Heart left ventricle (tissue), 16 donors: ENCODE measurements at regions not wholly inside any gene's neighbourhood (a gene's known extent, or its start where the extent isn't known, plus 50 kb on each side); places are given as distances from the start of the nearest gene placed in this dataset.

Source experiments
- ATAC-seq, 4 donors: fragments of 200-7000 bp; cut with Tn5 transposase; one replicate each; pipeline ENCODE4 v1.9.1; 2020 to 2022; ENCODE audit warnings: moderate library complexity in 4 of 4, mild to moderate bottlenecking in 3 of 4, moderate number of reproducible peaks in 1 of 4
- DNase-seq, 5 donors: peaks; one replicate each; pipeline ENCODE4 v3.0.0-alpha.2; 2020
- H3K27ac ChIP-seq, 12 donors: fragments of 200-600 bp; sonication (generic) in 4 of 12; one replicate each; pipeline versions ENCODE4 v1.5.0 to v1.8.0; 2016 to 2022; ENCODE audit warnings: mild to moderate bottlenecking in 2 of 12
- H3K27me3 ChIP-seq, 9 donors: fragments of 200-600 bp; sonication (generic) in 2 of 9; one replicate each; pipeline versions ENCODE4 v1.5.1 to v1.8.0; 2016 to 2022; ENCODE audit warnings: mild to moderate bottlenecking in 3 of 9
- H3K36me3 ChIP-seq, 9 donors: fragments of 200-600 bp; sonication (generic) in 2 of 9; one replicate each; pipeline versions ENCODE4 v1.5.0 to v1.8.0; 2018 to 2022; ENCODE audit warnings: mild to moderate bottlenecking in 2 of 9
- H3K4me1 ChIP-seq, 12 donors: fragments of 200-600 bp; sonication (generic) in 4 of 12; one replicate each; pipeline versions ENCODE4 v1.5.0 to v1.8.0; 2016 to 2022; ENCODE audit warnings: mild to moderate bottlenecking in 3 of 12
- H3K4me3 ChIP-seq, 12 donors: fragments of 200-600 bp; sonication (generic) in 4 of 12; one replicate each; pipeline versions ENCODE4 v1.5.0 to v1.8.0; 2017 to 2022; ENCODE audit warnings: mild to moderate bottlenecking in 9 of 12, moderate library complexity in 4 of 12
- H3K9me3 ChIP-seq, 12 donors: fragments of 200-600 bp; sonication (generic) in 4 of 12; one replicate each; pipeline versions ENCODE4 v1.5.0 to v1.8.0; 2016 to 2022; ENCODE audit warnings: mild to moderate bottlenecking in 1 of 12
- POLR2A ChIP-seq, 2 donors: fragments of 450-650 bp; IDR thresholded peaks; one replicate each; pipeline ENCODE4 v1.6.1; 2017; ENCODE audit warnings: antibody characterized with exemption in 2 of 2, mild to moderate bottlenecking in 2 of 2, moderate library complexity in 2 of 2
- WGBS, 4 donors: extraction: QIAGEN DNeasy Blood & Tissue Kit in 2 of 4; methylation state at CpG; one replicate each; pipeline versions ENCODE4 v1.1.5 to v1.1.7; 2013 to 2018; 5-methylcytosine and 5-hydroxymethylcytosine counted together
- intact Hi-C, 10 donors: fragments of 100-400 bp; cut with DNase I; formaldehyde crosslinking; loops; one replicate each; pipeline versions ENCODE4 v1.11.1 to v1.14.2; 2022
- TF ChIP-seq, protein P1 (sequence below), 12 donors: fragments of 200-600 bp; sonication (generic) in 4 of 12; IDR thresholded peaks; one replicate each; pipeline versions ENCODE4 v1.5.0 to v1.8.0; 2018 to 2022; ENCODE audit warnings: antibody characterized with exemption in 12 of 12, mild to moderate bottlenecking in 5 of 12
- donor health status: ischemic (EF 13 %, LVEDD 7.1; RV severe dilation, severe dysfunction).
- donor health status: healthy with polysubstance abuse.
- donor health status: DM: no; HTN: yes; CAD: no.
- donor health status: DM: no; HTN: no; CAD: no.
- donor health status: ischemic (EF 25% LVEDD 6.9; RV normal size, moderate dysfunction).
- donor health status: ischemic (EF 25% LVEDD 5.7; RV mildly dilated, moderate dysfunction).
- donor health status: healthy.
- donor health status: DM: yes; HTN: yes; CAD: no.
- donor health status: ischemic (EF 35%, LVEDD 5.7; RV mildly dilated, moderate dysfunction).
- donor health status: nonischemic (EF 11% LVEDD 7.7; RV severe dilation, severe dysfunction).
- donor health status: DM: yes; HTN: yes; CAD: no.
- donor health status: PGD.
- donor health status: ischemic (EF 29% LVEDD 5.4; RV normal size, mild dysfunction).
- donor health status: nonischemic (EF 23%, LVEDD 6.1; RV moderate dilation, normal function).

- H3K4me1 ChIP-seq = no peaks in the 10 kb centered on the region
- 85 to 90% (median 89%) methylated on average over 2 of the region's 2 CpGs for WGBS, 4 donors
- H3K4me3 ChIP-seq = no peak overlapping the region
- no peaks in the 10 kb centered on the region for H3K36me3 ChIP-seq
- no peak for DNase-seq
- no peak overlapping the region for H3K27ac ChIP-seq
- ATAC-seq = no peak
- intact Hi-C loops = no loop called here
- H3K27me3 ChIP-seq = no peaks in the 10 kb centered on the region
- TF ChIP-seq, protein P1, sequence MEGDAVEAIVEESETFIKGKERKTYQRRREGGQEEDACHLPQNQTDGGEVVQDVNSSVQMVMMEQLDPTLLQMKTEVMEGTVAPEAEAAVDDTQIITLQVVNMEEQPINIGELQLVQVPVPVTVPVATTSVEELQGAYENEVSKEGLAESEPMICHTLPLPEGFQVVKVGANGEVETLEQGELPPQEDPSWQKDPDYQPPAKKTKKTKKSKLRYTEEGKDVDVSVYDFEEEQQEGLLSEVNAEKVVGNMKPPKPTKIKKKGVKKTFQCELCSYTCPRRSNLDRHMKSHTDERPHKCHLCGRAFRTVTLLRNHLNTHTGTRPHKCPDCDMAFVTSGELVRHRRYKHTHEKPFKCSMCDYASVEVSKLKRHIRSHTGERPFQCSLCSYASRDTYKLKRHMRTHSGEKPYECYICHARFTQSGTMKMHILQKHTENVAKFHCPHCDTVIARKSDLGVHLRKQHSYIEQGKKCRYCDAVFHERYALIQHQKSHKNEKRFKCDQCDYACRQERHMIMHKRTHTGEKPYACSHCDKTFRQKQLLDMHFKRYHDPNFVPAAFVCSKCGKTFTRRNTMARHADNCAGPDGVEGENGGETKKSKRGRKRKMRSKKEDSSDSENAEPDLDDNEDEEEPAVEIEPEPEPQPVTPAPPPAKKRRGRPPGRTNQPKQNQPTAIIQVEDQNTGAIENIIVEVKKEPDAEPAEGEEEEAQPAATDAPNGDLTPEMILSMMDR (IDR thresholded peaks at IDR 0.05) = no peak
- TF ChIP-seq POLR2A (IDR thresholded peaks at IDR 0.05) = no peak
- peaks cover 0 to 17% (median 9%) of the 10 kb centered on the region in 12 donors for H3K9me3 ChIP-seq
Measured at GRCh38 chr14:49449749-49450148, 136.4 kb downstream of the RPS29 start.

GRCh38 chr14:49447540-49448107 lies 138.6 kb downstream of the RPS29 start:
- Histone ChIP-seq H3K27me3 (no peaks in the 10 kb centered on the region), H3K4me3 (no peak overlapping the region), H3K9me3 (peaks cover 0 to 17% (median 9%) of the 10 kb centered on the region in 12 donors), H3K36me3 (no peaks in the 10 kb centered on the region), H3K4me1 (no peaks in the 10 kb centered on the region), H3K27ac (no peak overlapping the region)
- no peak for ATAC-seq
- no peak for TF ChIP-seq POLR2A (IDR thresholded peaks at IDR 0.05)
- TF ChIP-seq, protein P1 (IDR thresholded peaks at IDR 0.05) = no peak
- WGBS, 4 donors = 38 to 67% (median 51%) methylated on average over 1 of the region's 1 CpG
- intact Hi-C loops = no loop called here
- DNase-seq = no peak

- TF ChIP-seq, protein P1 (IDR thresholded peaks at IDR 0.05) = no peak
- no peak for TF ChIP-seq POLR2A (IDR thresholded peaks at IDR 0.05)
- no peaks in the 10 kb centered on the region for H3K4me1 ChIP-seq
- intact Hi-C loops = no loop called here
- ATAC-seq (no peak), DNase-seq (no peak)
- WGBS, 4 donors = 69 to 81% (median 72%) methylated on average over 2 of the region's 2 CpGs
- peaks cover 0 to 17% (median 9%) of the 10 kb centered on the region in 12 donors for H3K9me3 ChIP-seq
- no peak overlapping the region for H3K4me3 ChIP-seq
- H3K27me3 ChIP-seq = peaks cover 0 to 5% (median 0%) of the 10 kb centered on the region in 9 donors
- no peaks in the 10 kb centered on the region for H3K36me3 ChIP-seq
- H3K27ac ChIP-seq = no peak overlapping the region
Measured at GRCh38 chr14:49446801-49447200, 139.4 kb downstream of the RPS29 start.

- H3K36me3 ChIP-seq = no peaks in the 10 kb centered on the region
- H3K27ac ChIP-seq = no peak overlapping the region
- intact Hi-C loops = no loop called here
- H3K9me3 ChIP-seq = peaks cover 0 to 18% (median 4%) of the 10 kb centered on the region in 12 donors
- no peak overlapping the region for H3K4me3 ChIP-seq
- ATAC-seq (no peak), DNase-seq (no peak)
- TF ChIP-seq, protein P1 (IDR thresholded peaks at IDR 0.05) = no peak
- no peak for TF ChIP-seq POLR2A (IDR thresholded peaks at IDR 0.05)
- 52 to 60% (median 55%) methylated on average over 4 of the region's 4 CpGs for WGBS, 4 donors
- H3K4me1 ChIP-seq = no peaks in the 10 kb centered on the region
- peaks cover 0 to 5% (median 0%) of the 10 kb centered on the region in 9 donors for H3K27me3 ChIP-seq
Measured at GRCh38 chr14:49438256-49438770, 147.9 kb downstream of the RPS29 start.
